Caki2 (cell line): ENCODE measurements at regions not wholly inside any gene's neighbourhood (a gene's known extent, or its start where the extent isn't known, plus 50 kb on each side); places are given as distances from the start of the nearest gene placed in this dataset.

Experiments used
- DNase-seq: peaks from one replicate; pipeline ENCODE4 v3.0.0-alpha.2; 2015; ENCODE audit warnings: low read depth
- in situ Hi-C: cut with HindIII; loops from 2 replicates; pipeline ENCODE4 v1.10.0; 2016; ENCODE audit warnings: low sequenced_read_pairs, low pct_unique_long_range_greater_than_20kb, mixed read lengths

DNA sequence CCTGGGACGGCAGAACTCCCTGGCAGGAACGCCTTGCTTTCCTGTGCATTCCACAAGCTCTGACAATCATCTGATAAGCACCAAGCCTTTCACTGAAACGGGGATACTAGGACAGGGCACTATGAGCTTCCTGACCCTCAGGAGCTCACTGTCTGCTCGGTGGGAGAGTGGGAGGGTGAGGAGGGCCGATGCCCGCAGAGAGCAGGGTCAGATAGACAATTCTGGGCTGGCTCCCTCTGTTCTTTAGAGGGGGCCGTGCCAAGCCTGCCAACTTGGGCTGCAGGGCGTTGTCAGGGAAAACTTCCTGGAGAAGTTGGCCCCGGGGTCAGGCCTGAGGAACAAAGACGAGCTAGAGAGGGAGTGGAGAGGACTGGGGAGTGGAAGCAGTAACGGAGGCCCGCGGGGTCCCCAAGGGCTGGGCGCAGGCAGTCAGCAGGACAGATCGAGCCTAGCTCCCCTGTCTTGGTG, 82.0 kb downstream of the CTAGE1 start:
- no peak for DNase-seq
- in situ Hi-C loops = no loop called here

DNA sequence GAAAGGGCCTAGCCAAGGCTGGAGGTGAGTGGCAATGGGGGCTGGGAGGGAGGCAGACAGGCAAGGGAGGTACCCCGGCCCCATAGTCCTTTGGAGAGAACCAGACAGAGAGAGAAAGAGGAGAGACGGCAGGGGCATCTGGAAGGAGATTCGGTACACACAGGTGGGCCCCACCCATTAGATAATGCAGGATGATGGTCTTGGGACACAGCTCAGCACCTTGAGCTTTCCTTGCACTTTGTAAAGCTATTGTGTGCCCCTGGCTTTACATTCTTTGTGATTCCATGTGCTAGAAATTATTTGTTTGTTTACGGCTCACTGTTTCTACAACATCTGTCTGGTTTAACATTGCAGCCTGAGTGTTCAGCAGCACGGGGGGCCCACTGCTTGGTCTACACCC, 83.1 kb downstream of the CTAGE1 start:
- no peak for DNase-seq
- in situ Hi-C loops = no loop called here

DNA sequence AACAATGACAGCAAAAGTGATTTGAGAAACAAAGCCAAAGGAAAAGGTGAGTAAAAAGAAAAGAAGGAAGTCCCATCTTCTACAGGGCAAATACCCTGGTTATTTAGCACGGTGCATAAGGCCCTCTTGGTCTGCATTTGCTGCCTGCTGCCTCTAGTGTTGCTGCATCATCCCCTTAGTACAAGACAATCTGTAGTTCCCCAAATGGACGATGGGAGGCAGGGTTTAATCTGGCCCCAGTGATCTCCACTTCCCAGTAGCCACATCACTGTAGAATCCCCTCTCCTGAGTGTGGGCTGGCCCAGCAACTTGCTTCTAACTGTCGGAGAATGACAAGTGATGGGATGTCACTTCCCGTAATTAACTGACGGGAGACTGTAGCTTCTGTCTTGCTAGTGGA, 85.1 kb downstream of the CTAGE1 start:
- in situ Hi-C loops = no loop called here
- no peak for DNase-seq

DNA sequence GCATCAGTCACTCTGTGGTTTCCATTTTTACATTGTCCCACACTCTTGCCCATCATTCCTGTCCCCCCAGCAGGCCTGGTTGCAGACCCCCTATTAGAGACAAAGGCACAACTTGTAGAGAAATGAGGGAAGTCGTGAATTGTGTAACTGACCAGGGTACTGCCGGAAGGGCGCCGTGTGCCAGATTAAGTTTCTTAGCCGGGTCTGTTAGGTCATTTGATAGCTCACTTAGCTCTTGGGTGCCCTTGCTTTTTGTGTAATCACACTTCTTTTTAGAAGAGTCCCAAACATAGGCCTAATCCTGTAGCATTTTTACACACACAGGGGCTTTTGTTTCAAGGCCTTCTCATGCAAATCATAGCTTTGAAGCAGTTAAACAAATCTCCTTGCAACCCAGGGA, 87.2 kb downstream of the CTAGE1 start:
- no peak for DNase-seq
- in situ Hi-C loops = no loop called here

DNA sequence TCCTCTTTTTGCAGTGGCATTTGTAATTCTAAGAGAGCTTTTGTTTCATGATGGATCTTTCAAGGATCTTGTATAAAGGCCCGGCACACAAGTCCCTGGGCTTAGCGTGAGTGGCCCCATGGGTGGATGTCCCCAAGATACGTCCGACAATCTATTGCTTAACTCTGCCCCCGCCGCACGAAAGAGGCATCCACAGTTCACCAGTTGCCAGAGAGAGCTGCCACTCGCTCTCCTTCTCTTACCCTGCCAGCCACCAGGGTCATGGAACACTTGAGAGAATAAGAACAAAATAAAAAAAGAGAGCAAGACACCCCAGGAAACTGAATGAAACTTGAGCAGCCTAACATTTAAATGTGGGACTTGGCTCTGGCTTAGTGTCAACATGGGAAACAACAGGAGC, 92.3 kb downstream of the CTAGE1 start:
- DNase-seq = no peak
- in situ Hi-C loops = no loop called here

DNA sequence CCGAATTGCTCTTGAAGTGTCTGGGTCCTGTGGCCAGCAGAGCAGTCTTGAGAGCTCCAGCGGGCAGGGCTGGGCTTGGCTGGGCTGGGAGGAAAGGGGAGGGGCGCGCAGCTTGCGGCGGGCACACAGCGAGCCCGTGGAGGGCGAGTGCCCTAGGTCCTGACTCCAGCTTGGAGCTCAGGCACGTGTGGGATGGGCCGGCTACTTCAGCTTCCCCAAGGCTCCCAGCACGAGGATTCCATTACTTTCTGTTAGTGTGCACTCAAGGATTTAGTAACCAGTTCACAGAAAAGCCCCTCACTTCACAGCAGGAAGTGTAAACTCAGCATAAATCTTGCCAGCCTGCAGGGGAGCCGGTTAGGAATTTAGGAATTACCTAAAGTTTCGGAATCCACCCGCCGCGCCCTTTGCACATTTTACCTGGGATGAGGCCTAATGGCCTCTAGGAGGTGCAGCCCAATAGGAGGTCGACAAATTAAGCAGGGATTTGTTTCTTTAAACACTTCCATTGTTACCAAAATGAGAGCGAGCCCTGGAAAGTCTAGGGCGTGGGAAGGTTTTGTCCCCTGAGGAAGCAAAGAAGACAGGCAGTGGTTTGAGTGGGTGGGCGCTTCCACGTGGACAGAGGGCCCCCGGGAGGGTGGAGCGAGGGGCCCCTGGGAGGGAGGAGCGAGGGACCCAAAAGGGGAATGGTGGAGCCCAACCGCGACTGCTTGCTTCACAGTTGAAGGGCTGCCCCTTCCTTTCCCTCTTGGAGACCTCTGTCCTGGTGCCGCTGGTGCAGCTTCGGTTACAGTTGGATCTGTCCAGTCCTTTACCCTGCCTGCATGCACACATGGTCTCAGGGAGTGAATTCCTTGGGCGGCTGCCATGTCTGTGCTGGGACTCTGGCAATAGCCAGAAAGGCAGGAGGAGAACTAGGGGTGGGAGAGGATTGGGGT, 93.3 kb downstream of the CTAGE1 start:
- in situ Hi-C loops = no loop called here
- DNase-seq = no peak

DNA sequence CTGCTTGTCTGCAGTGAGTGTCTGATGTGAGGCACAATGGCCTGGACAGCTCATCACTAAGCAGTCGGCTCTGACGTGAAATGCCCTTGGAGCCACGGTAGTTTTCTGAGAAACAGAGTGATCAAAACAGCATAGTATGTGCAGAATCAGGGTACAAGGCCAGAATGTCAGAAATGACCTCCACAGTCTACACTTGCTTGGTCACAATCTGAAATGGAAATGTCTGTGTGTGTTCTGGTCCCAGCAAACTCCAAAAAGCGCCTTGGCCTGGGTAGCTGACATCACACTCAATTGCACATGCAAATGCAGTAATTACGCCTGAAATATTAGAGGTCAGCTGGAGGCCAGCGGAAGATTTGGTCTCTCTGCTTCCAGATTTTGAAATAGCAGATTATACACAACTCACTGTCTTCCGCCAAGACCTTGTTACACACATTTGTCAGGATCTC, 95.4 kb downstream of the CTAGE1 start:
- in situ Hi-C loops = no loop called here
- no peak for DNase-seq

DNA sequence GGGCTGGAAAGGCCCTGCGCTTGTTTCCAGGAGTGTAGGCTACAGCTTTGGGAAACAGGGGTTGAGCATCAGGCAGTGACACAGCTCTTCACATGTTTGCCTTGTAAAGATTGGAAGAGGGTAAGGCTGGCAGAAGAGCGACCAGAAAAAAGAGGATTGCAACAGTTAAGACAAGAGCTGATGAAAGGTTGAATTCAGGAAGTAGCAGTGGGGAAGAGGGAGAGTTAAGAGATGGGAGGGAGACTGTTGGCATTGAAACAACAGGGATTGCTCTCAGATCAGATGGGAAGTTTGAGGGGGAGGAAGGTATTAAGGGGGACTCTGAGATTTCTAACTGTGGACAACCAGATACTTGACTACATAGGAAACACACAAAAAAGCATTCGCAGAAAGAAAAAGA, 96.9 kb downstream of the CTAGE1 start:
- no peak for DNase-seq
- in situ Hi-C loops = no loop called here

DNA sequence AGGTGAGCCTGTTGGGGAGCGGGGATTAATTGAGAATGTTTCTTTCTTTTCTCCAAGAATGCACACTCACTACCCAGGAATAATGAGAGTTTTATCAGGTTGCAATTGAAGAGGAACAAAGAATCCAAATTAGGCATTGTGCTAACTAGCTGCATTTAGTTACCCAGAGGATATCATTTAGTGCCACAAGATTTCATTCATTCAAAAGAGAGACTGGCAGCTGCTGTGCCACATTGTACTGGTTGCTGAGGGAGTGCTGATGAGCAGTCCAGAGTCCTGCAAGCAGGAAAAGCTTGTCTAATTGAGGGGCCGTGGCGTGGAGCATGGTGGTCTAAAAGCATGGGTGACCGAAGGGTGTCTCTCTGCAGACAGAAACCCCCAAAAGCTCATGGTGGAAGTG, 97.6 kb downstream of the CTAGE1 start:
- in situ Hi-C loops = no loop called here
- DNase-seq = no peak

DNA sequence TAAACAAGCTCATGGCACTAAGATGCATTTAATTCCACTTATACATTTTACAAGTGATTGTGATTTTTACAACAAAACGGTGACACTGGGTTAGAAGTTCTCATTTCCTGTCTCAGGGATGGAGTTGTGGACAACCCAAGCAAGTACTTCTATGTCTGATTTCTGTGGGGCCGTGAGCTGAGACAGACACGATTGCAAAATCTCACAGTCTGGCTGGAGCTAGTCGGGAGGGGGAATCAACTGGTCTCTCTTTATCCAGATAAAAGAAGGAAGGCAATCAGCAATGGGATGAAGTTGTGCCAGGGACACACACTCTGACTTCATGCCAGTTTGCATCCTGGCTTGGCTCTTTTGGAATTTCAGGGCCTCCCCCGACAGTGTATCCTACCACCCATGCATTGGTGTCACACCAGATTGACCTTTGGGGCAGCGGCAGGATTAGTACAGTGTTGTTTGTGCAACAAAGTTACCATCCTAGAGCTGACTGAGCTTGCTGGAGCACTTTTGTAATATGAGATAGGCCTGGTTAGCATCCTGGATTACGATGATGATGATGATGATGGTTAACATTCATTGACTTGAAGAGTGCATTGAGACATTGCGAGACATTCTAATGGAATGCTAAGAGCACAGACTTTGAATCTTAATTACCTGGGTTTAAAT, 98.8 kb downstream of the CTAGE1 start:
- in situ Hi-C loops = no loop called here
- no peak for DNase-seq

DNA sequence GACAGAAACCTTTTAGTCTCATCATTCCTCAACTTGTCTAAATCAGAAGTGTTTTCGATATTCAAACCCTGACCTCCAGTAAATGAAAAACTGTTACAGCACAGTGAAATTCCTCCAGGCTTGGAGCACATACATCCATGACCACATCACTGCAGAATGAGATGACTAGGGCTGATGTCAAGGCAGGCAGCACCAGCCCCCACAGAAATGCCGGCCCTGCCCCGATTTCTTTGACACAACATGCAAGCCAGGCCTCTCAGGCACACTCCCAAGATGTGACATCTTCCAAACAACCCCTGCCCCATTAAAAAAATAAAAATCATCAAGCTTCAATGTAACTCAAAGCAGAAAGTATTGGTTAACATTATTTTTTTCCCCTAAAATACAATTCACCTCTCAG, 103.3 kb downstream of the CTAGE1 start:
- DNase-seq = no peak
- in situ Hi-C loops = no loop called here

DNA sequence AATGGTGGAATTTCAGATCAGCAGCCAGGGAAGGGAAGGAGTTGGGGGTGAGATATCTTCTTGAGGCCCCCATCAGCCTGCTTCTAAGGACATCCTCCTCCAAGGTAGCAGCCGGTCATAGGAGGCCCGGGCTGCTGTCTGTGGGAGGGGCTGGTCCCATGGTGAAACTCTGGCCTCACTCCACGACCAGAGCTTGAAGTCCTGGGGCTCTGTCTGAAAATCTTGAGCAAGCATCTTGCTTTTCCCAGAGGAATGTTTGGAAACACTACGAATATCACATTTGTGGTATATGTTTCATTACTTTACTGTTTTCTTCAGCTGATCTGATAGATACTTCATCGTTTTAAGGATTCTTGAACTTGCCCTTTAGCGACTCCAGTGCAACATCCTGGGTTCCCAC, 103.7 kb downstream of the CTAGE1 start:
- in situ Hi-C loops = no loop called here
- no peak for DNase-seq

DNA sequence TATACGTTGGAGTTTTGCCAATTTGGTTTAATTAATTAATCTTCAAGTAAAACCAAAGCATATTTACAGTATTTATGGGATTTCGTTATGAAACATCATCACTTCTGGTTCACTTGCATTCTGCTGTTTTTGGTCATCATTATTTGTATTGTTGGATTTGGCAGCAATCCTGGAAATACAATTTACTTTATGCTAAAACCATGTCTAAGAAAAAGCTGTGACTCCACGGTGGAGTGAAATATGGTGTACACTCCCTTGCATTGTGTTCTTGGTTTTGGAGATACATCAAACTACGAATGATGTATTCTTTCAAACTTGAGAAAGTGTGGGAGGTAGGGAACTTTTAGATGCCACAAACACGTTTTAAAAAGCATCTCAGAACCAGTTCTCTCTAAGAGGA, 106.4 kb downstream of the CTAGE1 start:
- in situ Hi-C loops = no loop called here

DNA sequence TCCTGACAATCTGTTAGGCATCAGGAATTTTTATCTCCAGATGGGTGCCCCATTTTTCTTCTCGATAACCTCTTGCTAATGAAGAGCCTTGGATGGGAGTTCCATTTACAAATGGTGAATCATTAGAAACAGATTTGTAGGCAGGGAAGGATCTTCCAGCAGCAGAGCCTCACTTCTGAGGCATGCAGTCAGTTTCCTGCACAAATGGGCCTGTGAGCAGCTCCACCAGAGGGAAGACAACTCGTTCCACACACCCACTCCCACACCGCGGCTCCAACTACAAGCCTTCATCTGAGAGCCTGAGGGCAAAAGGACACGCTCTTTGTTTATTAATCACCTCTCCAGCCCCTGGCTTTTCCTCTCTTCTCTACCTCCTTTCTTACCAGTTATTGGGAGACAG, 108.5 kb downstream of the CTAGE1 start:
- in situ Hi-C loops = no loop called here
- no peak for DNase-seq

More for the DNA sequence above, 106.4 kb downstream of the CTAGE1 start:
- DNase-seq = no peak

DNA sequence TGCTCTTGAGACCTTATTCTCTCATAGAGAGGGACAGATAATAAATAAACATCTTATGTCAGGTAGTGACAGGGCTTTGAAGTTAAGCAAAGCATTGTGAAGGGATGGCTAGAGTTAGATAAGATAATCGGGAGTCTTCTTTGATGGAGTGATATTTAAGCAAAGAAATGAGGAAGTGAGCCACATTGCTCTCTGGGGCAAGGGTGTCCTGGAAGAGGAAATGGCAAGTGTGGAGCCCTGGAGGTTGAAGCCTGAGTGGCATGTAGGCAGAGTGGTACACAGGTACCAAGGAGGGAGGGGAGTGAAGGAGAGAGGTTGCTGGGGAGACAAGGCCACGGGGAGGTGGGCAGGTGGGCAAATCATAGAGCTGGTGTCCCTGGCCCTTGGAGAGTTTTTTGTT, 110.2 kb downstream of the CTAGE1 start:
- no peak for DNase-seq
- in situ Hi-C loops = no loop called here

DNA sequence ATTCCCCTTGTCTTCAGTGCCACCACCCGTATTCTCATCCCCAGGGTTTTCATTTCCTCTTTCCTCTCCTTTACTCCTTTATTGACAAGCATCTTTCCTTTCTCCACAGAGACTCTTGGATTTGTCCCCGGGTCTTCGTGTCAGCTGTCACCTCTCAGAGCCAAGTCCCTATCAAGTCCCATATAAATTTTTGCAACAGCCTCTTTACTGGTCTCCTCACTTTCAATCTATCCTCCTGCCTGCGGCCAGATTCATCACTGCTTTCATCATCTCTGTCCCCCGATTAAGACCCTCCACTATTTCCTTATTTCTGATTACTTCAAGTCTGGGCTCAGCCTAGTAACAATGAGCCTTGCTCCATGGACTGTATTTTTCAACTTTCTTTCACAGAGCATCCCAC, 113.8 kb downstream of the CTAGE1 start:
- no peak for DNase-seq
- in situ Hi-C loops = no loop called here

DNA sequence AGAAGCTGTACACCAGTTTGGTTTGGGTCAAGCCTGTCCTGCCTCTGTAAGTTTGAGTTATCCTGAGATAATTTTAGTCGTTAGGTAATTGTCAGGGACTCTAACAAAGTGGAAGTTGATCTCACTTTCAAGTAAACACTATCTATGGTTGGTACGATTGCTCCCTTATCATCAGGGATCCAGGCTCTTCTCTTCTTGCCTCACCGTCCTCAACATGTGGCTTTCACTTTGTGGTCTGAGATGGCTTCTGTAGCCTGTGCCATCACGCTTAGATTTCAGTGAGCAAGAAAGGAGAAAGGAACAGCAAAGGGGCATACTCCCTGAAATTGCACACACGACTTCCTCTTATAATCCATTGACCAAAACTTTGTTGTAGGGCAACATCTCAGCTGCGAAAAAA, 115.6 kb downstream of the CTAGE1 start:
- in situ Hi-C loops = no loop called here
- no peak for DNase-seq

DNA sequence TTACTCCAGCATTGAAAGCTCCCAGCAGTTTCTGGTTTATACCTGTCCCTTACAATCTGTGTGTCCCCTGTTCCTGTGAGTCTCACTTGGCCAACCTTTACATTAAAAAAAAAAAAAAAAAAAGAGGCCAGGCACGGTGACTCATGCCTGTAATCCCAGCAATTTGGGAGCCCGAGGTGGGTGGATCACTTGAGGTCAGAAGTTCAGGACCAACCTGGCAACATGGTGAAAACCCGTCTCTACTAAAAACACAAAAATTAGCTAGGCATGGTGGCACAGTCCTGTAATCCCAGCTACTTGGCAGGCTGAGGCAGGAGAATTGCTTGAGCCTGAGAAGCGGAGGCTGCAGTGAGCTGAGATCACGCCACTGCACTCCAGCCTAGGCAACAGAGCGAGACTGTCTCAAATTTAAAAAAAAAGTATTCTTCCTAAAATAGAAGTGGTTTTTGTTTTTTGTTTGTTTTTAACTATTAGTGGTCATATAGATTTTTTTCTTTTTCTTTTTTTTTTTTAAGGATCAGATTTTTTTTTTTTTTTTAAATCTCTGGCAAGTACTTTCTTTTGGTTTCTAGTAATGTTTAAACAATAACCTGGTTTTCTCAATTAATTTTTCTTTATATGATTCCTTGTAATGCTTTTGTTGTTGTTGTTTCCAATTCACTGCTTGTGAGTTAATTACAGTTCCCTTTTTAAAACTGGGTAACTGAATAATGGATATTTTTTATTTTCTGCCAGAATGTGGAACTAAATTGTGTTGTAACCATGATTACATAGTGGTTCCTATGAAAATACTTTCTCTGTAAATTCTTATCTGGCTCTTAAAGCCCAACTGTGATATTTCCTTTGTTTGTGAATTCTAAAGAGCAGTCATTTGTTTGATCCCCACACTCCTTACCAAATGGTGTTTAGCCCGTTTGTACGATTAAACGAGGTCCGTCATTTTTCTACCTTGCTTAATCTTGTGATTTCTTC, 116.8 kb downstream of the CTAGE1 start:
- in situ Hi-C loops = no loop called here
- peak; percentile 15 for DNase-seq

DNA sequence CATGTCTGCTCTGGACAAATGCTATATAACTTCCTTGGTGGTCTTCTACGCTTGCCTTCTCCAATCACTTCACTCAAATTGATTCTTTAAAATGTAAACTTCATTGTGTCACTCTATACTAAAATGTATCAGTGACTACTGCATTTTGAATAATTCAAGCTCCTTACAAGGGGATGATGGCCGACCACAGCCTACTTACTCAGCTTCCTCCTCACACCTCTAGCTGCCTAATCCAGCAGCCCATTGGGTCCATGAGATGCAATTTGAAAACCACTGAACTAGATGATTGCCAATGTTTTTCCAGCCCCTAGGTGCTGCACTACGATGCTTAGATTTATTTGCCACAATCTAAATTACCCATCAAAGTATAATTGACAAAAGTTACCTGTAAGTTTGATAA, 120.7 kb downstream of the CTAGE1 start:
- in situ Hi-C loops = no loop called here
- DNase-seq = no peak
